Right ventricle myocardium superior (tissue), 1 donor: ENCODE measurements at regions not wholly inside any gene's neighbourhood (a gene's known extent, or its start where the extent isn't known, plus 50 kb on each side); places are given as distances from the start of the nearest gene placed in this dataset.

Source experiments
- ATAC-seq: fragments of 200-7000 bp; cut with Tn5 transposase; one replicate; pipeline ENCODE4 v1.9.1; 2020; ENCODE audit warnings: mild to moderate bottlenecking; ENCODE audit not compliant: poor library complexity
- DNase-seq: peaks from one replicate; pipeline ENCODE4 v3.0.0-alpha.2; 2020
- intact Hi-C: fragments of 100-400 bp; cut with DNase I; formaldehyde crosslinking; loops from one replicate; pipeline ENCODE4 v1.11.2; 2022
- donor health status: DM: no; HTN: yes; CAD: no; lungs with severe emphysema.

DNA sequence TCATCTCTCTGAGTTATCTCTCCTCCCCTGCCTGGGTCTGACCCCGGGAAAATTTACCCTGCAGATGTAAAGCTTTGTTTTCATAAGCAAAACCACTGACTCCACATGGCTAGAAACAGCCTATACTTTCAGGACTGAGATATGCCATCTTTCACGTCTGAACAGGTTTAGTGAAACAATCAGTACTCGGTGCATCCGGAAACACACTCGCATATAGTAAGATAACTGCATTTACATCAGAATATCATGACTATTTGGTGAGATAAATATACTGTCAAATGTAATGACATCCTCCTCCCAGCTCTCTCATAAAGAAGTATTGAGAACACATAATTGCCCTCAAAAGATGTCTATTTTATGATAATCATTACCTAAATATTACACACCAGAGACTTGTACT, 172.8 kb downstream of the EFNB2 start:
- intact Hi-C loops = no loop called here
- no peak for DNase-seq
- ATAC-seq = no peak

DNA sequence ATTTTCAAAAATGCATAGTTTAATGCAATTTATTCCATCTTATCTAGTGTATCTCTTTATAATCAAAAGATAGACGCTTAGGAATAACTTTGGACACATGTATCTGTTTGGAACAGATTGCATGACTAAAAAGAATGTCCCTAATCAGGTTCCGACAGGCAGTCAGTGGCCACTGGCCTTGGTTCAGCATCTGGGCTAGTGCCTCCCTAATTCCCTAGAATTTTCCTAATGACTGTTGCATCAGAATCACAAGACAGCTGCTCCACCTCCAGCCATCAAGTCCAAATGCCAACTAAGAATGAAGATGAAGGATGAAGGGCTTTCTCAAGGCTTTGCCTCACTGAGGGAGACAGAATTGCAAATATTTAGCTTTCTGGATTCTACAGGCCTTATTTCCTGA, 173.8 kb downstream of the EFNB2 start:
- DNase-seq = no peak
- intact Hi-C loops = no loop called here
- no peak for ATAC-seq

DNA sequence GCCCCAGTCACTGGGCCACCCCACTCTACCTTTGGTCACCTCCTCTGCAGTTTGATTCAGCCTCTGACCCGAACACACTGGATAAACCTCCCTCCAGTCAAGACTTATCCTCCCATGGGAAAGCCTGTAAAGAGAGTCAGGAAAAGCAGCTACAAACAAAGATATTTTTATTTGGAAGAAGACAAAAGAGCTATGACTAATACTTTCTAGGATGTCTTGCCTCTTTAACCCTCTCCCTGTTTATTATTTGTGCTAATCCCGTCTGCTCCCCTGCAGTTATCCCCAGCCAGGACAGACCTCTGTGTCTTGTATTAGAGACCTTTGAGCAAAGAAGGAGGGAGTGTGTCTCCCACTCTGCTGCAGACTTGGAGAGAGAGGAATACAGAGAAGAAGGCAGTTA, 178.3 kb downstream of the EFNB2 start:
- no peak for ATAC-seq
- intact Hi-C loops = no loop called here

DNA sequence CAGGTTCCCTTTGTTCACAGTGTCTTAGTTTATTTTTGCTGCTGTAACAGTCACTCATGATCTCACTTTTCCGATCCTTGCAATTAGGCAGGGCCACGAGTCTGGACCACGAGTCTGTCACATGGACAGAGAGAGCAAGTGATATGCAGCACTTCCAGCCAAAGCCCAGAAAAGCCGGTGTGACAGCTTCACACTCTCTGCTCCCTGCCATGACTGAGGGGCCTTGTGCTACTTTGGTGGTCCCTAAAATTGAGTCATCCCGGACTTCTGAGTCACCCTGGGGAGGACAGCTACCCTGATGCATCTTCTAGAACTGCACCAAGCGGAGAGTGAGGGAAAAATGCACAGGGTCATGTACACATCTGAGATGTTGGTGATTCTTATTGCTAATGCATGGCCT, 179.6 kb downstream of the EFNB2 start:
- no peak for DNase-seq
- ATAC-seq = no peak
- intact Hi-C loops = no loop called here

More for the DNA sequence above, 178.3 kb downstream of the EFNB2 start:
- no peak for DNase-seq

DNA sequence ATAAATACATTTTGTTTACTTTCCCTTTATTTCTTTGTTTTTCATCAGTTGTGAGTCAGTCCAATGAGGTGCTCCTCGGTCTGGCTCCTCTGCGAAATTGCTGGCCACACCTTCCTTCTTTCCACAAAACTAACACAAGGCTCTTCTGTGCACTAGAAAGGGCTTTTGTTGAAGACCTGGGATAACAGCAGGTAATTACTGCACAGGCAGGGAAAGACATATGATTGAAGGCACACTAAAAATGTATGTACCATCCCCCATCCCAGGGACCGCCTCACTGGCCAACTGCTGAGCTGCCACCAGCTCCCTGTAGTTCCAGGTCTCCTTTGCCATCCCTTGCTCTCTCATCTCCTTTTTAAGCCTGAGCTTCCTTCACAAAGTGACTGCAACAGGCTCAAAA, 180.5 kb downstream of the EFNB2 start:
- intact Hi-C loops = no loop called here
- DNase-seq (no peak), ATAC-seq (no peak)

DNA sequence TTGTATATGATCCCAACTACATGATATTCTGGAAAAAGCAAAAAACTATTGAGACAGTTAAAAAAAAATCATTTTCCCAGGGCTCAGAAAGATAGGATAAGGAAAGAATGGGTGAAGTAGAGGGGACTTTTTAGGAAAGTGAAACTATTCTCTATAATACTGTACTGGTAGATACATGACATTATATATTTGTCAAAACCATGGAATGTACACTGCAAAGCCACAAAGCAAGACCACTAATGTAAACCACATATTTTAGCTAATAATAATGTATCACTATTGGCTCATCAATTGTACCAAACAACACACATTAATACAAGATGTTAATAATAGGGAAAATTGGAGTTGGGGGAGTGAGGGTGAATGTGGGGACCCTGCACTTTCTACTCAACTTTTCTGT, 182.6 kb downstream of the EFNB2 start:
- ATAC-seq = no peak
- intact Hi-C loops = no loop called here
- no peak for DNase-seq

DNA sequence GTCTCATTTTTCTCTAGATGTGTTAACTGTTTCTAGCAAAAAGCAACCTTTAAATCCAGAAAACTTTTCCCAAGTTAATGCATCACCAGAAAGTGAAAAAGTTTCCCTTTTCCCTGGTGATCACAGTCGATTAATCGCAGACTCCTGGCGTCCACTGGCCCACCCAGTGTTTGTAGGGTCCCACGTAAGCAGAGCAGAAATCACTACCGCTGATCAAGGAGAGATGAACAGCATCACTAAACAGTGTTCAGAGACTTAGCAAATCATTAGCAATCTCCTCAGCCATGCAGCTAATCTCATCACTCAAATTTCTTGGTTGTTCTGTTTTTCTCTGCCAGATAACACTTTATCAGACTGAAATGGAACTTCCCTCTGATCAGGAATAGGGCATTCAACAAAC, 184.2 kb downstream of the EFNB2 start:
- no peak for DNase-seq
- no peak for ATAC-seq
- intact Hi-C loops = no loop called here

DNA sequence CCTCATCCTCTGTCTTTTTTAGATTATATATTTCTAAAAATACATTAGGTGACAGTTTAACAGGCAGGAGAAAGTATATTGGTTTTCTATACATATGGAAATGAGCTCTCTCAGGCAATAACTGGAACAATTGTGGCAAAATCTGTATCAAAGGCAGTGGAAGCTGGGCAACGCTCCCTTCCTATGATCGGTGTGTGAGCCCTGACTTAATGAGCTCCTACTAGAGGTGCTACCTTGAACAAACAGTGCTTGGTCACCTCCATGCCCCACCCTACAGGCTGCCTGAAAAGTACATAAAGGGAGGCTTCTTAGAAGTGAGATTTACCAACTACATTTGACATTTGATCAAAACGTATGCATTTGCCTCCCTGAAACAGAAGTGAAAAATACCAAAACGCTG, 185.3 kb downstream of the EFNB2 start:
- intact Hi-C loops = no loop called here
- DNase-seq (no peak), ATAC-seq (no peak)

DNA sequence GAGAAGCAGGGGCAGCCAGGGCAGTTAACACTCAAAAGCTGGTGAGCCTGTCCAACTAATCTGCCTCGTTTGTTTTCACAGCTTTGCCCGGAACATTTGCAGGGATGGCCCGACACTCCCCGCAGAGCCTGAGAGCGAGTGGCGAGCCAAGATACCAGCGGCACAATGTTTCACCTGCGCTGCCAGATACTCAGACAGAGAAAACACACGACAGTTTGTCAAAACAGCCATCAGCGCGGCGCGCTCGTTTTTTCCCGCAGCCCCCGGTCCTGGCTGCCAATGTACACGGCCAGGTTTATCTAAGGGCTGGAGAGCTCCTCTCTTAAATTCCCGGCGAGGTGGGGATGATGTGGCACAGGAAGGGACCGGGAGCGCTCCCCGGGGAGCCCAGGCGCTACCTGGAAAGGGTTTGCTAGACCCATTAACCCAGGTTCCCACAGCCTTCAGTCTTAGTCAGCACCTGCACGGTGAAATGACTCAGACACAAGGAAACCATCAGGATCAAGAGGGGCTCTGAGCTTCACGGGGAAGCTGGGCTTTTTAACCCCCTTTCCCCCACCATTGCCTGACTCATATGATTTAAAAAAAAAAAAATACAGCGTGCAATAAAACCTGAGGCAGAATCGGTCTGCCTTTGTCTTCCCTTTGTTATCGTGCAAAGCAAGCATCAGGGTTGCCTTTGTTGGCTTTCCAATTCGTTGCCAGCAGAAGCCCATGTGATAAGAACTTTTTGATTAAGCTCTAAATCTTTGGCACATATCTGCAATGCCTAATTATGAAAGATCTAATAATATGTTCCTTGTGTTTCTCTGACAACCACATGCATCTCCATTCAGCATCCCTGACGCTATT, 186.2 kb downstream of the EFNB2 start:
- intact Hi-C loops = no loop called here
- DNase-seq (no peak), ATAC-seq (no peak)

DNA sequence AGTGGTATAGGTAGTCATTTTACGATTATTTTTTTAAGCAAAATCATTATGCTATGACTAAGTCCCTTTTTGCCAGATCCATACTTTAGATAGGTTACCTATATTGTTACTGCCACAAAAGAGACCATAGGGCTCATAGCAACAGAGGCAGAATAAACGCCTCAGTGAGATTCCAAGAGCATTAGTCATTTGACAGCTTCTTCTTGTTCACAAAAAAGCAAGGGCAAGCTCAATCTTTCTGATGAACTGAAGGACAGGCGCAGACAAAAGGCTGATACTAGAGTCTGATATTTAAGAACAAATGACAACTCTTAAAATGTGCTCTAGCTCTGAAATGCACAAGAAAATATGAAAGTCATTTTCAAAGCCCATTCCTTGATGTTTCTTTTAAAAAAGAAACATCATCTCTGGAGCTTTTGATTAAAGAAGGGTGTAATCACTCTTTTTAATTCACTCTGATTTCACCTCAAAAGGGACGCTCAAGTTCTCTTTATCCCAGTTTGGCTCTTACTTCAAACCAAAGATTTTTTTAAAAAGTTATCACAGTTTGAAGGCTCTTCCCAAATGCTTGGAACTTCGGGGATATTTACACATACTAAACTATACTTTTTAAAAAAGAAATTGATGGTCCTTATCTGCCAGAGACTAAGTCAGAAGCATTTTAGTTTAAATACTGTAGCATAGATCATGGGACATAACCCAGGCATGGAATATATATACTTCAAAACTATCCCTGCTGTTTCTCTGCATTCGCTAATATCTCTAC, 187.2 kb downstream of the EFNB2 start:
- no peak for DNase-seq
- no peak for ATAC-seq
- intact Hi-C loops = no loop called here

DNA sequence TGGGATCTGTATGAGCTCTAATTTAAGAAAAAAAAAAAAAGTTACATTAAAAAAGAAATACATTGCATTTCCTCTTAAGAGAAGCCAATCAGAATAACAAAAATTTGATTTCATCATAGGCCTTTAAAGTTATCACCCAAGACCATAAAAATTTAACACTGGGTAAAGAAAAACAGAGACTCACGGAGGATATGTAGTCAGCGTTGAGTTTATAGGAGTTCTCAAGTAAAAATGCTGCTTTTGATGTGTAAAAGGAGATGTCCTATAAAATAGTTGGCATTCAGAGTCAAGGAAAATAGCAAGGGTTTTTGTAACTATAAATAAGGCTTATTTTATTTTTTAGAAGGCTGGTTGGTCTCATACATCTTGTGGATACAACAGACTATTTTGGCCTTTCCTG, 191.1 kb downstream of the EFNB2 start:
- no peak for DNase-seq
- no peak for ATAC-seq
- intact Hi-C loops = no loop called here

DNA sequence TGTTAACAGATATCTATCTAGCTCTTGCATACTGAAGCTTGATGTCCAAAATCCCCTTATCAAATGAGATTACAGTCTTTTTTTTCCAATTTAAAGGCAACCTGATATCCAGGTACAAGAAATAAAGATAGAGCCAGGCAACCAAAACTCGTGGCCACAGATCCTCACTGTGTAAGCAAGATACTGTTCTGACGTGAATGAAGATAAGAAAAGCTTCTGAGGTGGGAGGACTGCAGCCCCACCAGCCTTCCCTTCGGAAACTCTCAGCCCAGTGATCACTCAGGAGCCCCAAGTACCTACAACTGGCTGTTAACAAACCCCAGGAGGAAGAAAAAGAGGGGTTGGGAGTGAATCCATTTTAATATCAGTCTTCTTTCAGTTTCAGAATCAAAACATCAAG, 191.6 kb downstream of the EFNB2 start:
- intact Hi-C loops = no loop called here
- no peak for ATAC-seq
- DNase-seq = no peak

DNA sequence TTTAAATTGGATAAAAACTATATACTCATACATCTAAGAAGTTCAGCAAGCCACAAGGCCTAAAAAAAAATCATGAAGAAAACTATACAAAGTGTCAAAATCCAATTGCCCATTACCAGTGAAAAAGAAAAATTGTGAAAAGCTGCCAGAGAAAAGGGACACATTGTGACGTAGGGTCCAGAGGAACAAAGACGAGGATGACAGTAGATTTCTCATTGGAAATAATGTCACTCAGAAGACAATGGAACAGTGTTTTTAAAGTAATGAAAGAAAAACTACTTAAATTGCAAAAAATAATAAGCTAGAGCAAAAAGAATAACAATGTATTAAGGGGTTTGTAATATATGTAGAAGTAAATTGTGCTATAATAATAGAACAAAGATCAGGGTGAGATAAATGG, 195.2 kb downstream of the EFNB2 start:
- intact Hi-C loops = no loop called here
- ATAC-seq = no peak

DNA sequence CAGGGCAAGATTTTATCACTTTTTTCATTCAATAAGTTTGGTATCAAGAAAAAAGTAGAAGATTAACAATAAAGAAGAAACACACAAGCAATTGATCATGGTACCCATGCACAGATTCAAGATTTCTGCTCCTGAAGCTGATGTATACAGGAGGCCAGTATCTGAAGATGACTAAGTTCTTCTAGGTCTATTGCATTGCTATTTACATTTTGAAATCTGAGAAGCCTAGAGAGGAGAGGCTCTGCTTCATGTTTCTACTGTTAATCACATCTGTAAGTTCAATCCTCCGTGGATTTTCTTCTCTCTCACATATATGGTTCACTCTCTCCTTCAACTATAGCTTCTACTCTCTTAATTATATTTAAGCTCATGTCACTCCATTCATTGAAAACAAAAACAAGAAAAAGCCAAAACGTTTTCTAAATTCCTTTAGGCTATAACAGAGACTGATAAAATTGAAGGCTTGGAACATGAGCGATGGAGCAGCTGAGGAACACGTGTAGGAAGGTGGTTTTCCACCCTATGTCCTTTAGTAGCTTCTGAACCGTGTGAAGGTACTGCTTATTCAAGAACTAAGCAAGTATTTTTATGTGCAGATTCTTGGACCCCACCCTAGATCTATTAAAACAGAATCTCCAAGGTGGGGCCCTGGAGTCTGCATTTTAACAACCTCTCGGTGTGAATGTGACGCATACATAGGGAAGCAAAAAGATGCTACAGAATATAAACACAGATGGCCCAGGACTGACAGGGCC, 198.2 kb downstream of the EFNB2 start:
- ATAC-seq = no peak
- intact Hi-C loops = no loop called here
- no peak for DNase-seq

More for the DNA sequence above, 195.2 kb downstream of the EFNB2 start:
- DNase-seq = no peak

DNA sequence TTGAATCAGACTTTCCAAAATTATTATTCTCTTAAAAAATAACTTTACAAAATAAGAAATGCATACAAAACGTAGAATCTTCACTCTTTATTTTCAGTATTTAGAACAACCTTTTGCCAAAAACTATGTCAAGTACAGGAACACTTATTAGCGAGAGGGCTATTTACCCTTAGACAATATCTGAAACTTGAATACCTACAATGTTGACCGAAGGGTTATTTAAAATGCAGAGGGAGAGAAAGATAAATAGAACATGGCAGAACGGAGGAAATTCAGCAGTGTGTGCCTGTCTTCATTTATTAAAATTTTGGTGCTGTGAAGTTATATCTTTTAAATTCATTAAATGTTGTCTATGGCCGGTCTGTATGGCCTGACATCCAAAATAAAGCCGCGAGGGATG, 198.8 kb downstream of the EFNB2 start:
- no peak for DNase-seq
- intact Hi-C loops = no loop called here
- ATAC-seq = no peak

DNA sequence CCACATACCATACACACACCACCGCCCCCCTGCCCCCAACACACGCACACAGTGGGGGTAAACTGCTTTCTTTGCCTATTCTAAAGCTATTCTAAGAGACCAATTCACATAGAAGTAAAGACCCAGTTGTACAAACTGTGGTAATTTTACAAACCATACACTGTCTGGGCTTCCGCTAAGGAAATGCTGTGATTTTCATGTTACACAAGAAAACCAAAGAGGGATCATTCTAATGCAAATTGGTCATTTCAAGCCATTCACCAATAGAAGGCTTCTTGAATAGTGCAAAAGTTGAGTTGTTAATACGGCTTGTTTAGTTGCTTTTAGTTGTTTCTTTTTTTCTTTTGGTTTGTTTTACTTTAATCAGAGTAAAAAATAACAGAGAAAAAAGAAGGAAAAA, 202.8 kb downstream of the EFNB2 start:
- ATAC-seq = no peak
- DNase-seq = no peak
- intact Hi-C loops = no loop called here

DNA sequence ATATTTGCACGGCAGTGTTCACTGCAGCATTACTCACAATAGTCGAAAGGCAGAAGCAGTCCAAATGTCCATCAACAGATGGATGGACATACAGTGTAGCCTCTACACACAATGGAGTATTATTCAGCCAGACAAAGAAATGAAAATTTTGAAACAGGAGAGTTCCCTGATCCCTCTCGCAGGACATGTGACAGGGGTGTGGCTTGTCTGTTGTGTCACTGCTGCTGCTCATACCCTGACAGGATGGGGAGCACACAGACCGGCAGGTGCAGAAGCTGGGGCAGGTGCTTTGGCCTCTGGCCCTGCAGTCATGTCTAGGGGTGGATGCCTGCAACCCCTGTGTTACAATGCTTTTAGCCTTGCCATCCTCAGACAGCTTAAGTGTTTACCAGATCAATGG, 204.3 kb downstream of the EFNB2 start:
- ATAC-seq (no peak), DNase-seq (no peak)
- intact Hi-C loops = no loop called here

DNA sequence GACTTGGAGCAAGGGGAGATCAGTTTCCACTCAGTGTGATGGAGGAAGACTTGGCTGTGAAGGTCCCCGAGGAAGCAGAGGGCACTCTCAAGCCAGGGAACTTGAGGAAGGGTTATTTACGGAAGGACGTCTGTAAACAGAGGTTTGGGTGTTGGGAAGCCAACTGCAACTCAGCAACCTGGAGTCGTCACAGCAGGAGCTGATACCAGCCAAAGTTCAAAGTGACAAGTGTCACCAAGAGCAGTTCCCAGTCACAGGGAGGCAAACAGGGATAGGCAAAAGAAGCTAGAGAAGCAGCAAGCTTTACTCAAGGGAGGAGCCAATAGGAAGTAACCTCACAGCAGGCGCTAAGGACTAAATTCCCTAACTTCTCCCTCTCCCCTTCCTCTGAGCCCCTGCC, 205.5 kb downstream of the EFNB2 start:
- no peak for DNase-seq
- ATAC-seq = no peak
- intact Hi-C loops = no loop called here

DNA sequence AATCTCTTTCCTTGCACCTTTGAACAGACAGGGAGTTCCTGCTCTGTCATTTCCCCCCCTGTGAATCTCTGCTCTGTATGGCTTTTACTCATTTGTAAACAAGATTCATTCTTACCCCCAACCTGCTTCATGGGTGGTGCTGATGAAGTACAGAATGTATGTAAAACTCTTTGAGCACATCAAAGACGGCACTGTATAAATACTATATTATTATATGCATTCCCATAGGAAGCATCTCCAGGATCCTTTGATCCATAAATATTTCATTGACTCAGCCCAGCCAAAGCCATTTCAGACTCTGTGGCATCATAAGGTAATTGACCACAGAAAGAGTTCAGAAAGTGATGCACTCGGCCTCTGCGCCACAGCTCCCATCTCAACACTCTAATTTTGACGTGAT, 208.7 kb downstream of the EFNB2 start:
- no peak for DNase-seq
- no peak for ATAC-seq
- intact Hi-C loops = no loop called here

DNA sequence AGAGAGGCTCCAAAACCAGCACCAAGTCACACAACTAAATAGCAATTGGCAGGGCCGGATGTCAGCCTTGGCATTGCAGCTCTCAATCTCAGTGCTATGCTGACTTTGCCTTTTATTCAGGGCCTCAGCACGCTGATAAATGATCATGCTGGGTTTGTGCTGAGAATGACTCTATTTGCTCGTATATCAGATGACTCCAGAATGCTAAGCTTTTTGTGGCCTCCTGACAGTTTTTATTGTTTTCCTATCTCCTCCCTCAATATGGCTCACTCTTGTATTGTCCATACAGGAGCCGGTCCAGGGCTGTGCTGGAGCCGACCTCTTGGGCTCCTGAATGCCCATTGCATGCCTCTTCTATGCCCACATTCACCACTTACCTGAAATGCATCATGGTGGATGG, 211.0 kb downstream of the EFNB2 start:
- no peak for DNase-seq
- ATAC-seq = no peak
- intact Hi-C loops = no loop called here
